Ishikawa (cell line): ENCODE measurements at regions not wholly inside any gene's neighbourhood (a gene's known extent, or its start where the extent isn't known, plus 50 kb on each side); places are given as distances from the start of the nearest gene placed in this dataset.

Experiments
- CREB1 ChIP-seq: IDR thresholded peaks from 2 replicates; pipeline ENCODE4 v1.6.1; 2012; ENCODE audit warnings: low read depth
- EP300 ChIP-seq: IDR thresholded peaks from 2 replicates; pipeline ENCODE4 v1.6.1; 2012; ENCODE audit warnings: borderline replicate concordance
- TAF1 ChIP-seq: IDR thresholded peaks from 2 replicates; pipeline ENCODE4 v1.6.1; 2012; ENCODE audit warnings: low read depth, mild to moderate bottlenecking
- TCF12 ChIP-seq: IDR thresholded peaks from 2 replicates; pipeline ENCODE4 v1.6.1; 2012; ENCODE audit warnings: low read depth
- TEAD4 ChIP-seq: IDR thresholded peaks from 2 replicates; pipeline ENCODE4 v1.6.1; 2012
- YY1 ChIP-seq: IDR thresholded peaks from 2 replicates; pipeline ENCODE4 v1.6.1; 2012; ENCODE audit warnings: low read depth
- ZBTB7A ChIP-seq: IDR thresholded peaks from 2 replicates; pipeline ENCODE4 v1.6.1; 2012; ENCODE audit warnings: low read depth

GRCh38 chr13:111845621-111846351, 221.2 kb upstream of the SOX1 start:
- TF ChIP-seq TEAD4, result no peak
- no peak for TF ChIP-seq TAF1
- TF ChIP-seq CREB1, result no peak
- no peak for TF ChIP-seq YY1
- no peak for TF ChIP-seq TCF12
- no peak for TF ChIP-seq EP300
- no peak for TF ChIP-seq ZBTB7A
